Ishikawa (cell line): ENCODE measurements at regions not wholly inside any gene's neighbourhood (a gene's known extent, or its start where the extent isn't known, plus 50 kb on each side); places are given as distances from the start of the nearest gene placed in this dataset.

Experiments
- CEBPB ChIP-seq: IDR thresholded peaks from 2 replicates; pipeline ENCODE4 v1.6.1; 2012
- CREB1 ChIP-seq: IDR thresholded peaks from 2 replicates; pipeline ENCODE4 v1.6.1; 2012; ENCODE audit warnings: low read depth
- EGR1 ChIP-seq: IDR thresholded peaks from 2 replicates; pipeline ENCODE4 v1.6.1; 2012
- EP300 ChIP-seq: IDR thresholded peaks from 2 replicates; pipeline ENCODE4 v1.6.1; 2012; ENCODE audit warnings: borderline replicate concordance
- FOXM1 ChIP-seq: IDR thresholded peaks from 2 replicates; pipeline ENCODE4 v1.6.1; 2012; ENCODE audit warnings: low read depth, borderline replicate concordance
- MAX ChIP-seq: IDR thresholded peaks from 2 replicates; pipeline ENCODE4 v1.6.1; 2012
- NFIC ChIP-seq: IDR thresholded peaks from 2 replicates; pipeline ENCODE4 v1.6.1; 2012
- RAD21 ChIP-seq: IDR thresholded peaks from 2 replicates; pipeline ENCODE4 v1.6.1; 2012; ENCODE audit warnings: low read depth
- REST ChIP-seq: IDR thresholded peaks from 2 replicates; pipeline ENCODE4 v1.6.1; 2012; ENCODE audit warnings: low read depth, mild to moderate bottlenecking
- TAF1 ChIP-seq: IDR thresholded peaks from 2 replicates; pipeline ENCODE4 v1.6.1; 2012; ENCODE audit warnings: low read depth, mild to moderate bottlenecking
- TCF12 ChIP-seq: IDR thresholded peaks from 2 replicates; pipeline ENCODE4 v1.6.1; 2012; ENCODE audit warnings: low read depth
- TEAD4 ChIP-seq: IDR thresholded peaks from 2 replicates; pipeline ENCODE4 v1.6.1; 2012
- YY1 ChIP-seq: IDR thresholded peaks from 2 replicates; pipeline ENCODE4 v1.6.1; 2012; ENCODE audit warnings: low read depth
- ZBTB7A ChIP-seq: IDR thresholded peaks from 2 replicates; pipeline ENCODE4 v1.6.1; 2012; ENCODE audit warnings: low read depth
- TF ChIP-seq, protein P1 (sequence below): IDR thresholded peaks from 2 replicates; pipeline ENCODE4 v1.6.1; 2012

DNA sequence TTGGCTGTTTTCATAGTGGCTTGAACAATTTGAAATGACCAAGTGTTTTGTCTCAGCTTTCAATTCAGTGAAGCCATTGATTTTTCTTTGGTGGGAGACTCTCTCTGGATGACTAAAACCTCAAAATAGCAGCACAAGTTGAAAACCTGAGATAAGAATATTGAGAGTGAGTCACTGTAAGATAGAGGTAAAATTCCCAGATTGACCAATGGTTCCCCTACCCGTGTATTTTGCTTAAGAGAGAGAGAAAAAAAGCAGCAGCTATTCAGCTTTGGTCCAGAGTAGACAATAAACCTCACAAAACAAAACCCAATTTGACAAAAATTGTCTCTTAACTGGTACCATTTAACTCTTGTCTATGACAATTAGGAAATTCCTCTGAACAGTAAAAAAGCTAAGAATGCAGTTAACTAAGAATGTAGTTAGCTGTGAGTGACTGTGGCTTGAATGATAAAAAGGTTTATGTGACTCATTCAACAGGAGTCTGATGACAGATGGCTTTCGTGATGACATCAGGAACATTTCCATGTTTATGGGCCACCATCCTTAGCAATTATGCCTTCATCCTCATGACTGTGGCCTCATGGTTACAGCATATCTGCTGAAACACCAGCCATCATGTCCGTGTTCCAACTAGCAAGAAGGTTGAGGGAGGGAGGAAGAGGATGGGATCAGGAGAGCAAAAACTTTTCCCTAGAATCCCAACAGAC lies 356.9 kb downstream of the NDFIP2 start:
- TF ChIP-seq RAD21 (no peak), EGR1 (no peak), ZBTB7A (no peak), TAF1 (no peak)

DNA sequence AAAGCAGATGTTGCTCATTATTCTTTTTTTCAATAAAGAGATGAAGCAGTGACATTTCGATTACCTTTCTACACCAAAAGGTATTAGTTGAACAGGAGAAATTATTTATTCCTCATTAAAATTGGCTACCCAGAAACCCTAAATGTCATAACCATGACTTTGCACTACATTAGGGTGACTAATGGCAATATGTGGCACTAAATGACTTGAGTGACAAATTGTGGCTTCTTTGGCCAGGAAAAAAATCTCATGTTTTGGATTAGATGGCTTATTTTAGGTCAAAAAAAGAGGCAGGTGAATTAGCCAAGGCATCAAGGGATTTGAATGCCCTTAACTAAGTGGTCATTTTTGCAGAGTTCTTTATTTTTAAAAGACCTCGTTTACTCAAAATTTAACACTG lies 353.9 kb downstream of the NDFIP2 start:
- no peak for TF ChIP-seq NFIC
- no peak for TF ChIP-seq YY1
- no peak for TF ChIP-seq CREB1
- no peak for TF ChIP-seq ZBTB7A

DNA sequence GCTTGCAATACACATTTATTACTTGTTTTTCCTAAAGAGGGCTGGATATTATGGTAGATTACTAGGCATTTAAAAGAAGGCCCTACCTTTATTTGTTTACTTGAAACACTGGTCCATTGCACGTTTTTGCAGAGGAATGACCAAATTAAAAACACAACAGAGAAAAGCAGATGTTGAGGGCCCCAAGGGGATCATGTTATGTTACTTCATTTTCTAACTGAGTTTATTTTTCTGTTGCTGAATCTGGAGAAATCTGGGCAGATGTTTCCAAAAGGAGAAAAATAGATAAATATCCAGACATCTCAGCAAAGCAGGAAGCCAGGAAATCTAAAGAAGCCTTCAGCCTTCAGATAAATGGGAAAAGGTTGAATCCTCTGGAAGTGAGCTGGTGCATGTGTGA lies 353.0 kb downstream of the NDFIP2 start:
- no peak for TF ChIP-seq TAF1
- TF ChIP-seq, protein P1, sequence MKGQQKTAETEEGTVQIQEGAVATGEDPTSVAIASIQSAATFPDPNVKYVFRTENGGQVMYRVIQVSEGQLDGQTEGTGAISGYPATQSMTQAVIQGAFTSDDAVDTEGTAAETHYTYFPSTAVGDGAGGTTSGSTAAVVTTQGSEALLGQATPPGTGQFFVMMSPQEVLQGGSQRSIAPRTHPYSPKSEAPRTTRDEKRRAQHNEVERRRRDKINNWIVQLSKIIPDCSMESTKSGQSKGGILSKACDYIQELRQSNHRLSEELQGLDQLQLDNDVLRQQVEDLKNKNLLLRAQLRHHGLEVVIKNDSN = no peak
- TF ChIP-seq REST = no peak
- no peak for TF ChIP-seq ZBTB7A
- TF ChIP-seq YY1 = no peak
- no peak for TF ChIP-seq FOXM1
- TF ChIP-seq TEAD4 = no peak
- TF ChIP-seq CEBPB = no peak
- no peak for TF ChIP-seq CREB1
- no peak for TF ChIP-seq MAX
- no peak for TF ChIP-seq NFIC
- TF ChIP-seq EGR1 = no peak
- TF ChIP-seq RAD21 = no peak

DNA sequence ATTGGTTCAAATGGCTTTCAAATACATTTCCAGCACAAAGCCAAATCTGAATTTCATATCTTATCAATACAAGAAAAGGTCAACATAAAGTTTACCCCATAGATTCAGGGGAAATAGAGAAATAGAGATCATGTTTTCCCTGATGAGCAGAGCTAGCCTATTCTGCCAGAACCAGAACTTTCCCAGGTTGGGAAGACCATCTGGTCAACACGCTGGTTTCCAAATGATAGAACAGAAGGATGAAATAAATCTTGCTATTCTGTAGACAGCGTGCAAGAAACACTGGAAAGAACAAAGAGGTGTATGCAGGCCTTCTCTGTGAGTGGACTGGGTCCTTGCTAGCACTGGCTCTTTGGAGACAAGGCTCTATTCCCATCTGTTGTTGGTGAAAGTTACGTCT lies 350.6 kb downstream of the NDFIP2 start:
- TF ChIP-seq EP300 = no peak
- no peak for TF ChIP-seq TEAD4
- TF ChIP-seq CREB1 = no peak
- no peak for TF ChIP-seq ZBTB7A
- TF ChIP-seq NFIC = no peak
- no peak for TF ChIP-seq RAD21
- no peak for TF ChIP-seq EGR1
- no peak for TF ChIP-seq TCF12
- TF ChIP-seq TAF1 = no peak
- no peak for TF ChIP-seq MAX
- TF ChIP-seq FOXM1 = no peak

GRCh38 chr13:79830945-79831344 lies 350.0 kb downstream of the NDFIP2 start:
- TF ChIP-seq TCF12 (no peak), FOXM1 (no peak), TEAD4 (no peak), ZBTB7A (no peak), NFIC (no peak), CREB1 (no peak), EP300 (no peak), MAX (no peak), CEBPB (no peak), RAD21 (no peak), EGR1 (no peak), REST (no peak), TAF1 (no peak), YY1 (no peak)
- TF ChIP-seq, protein P1 = no peak

DNA sequence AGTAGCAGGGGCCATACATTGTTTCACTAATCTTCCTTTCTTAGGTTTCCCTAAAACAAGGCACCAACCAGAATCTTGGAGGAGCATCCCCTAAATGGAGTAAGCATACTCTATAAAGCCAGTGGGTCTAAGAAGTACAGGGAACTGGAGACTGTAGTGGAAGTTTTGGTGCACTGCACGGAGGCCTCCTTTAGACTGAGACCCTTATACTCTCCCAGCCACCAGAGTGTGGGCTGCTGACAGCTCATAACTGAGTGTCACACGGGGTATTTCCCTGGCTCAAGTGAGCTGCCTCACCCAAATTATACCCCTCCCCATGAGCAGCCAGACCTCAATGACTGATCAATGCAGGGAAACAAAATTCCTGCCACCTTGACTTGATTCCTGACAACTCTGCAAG lies 349.5 kb downstream of the NDFIP2 start:
- TF ChIP-seq MAX (no peak), CEBPB (no peak), YY1 (no peak), TCF12 (no peak)
- TF ChIP-seq, protein P1 = no peak
